ENCODE measurements at regions not wholly inside any gene's neighbourhood (a gene's known extent, or its start where the extent isn't known, plus 50 kb on each side); places are given as distances from the start of the nearest gene placed in this dataset.

GRCh38 chr18:53749766-53750165 is 474.7 kb downstream of the MBD2 start:
- no peak for DNase-seq

DNA sequence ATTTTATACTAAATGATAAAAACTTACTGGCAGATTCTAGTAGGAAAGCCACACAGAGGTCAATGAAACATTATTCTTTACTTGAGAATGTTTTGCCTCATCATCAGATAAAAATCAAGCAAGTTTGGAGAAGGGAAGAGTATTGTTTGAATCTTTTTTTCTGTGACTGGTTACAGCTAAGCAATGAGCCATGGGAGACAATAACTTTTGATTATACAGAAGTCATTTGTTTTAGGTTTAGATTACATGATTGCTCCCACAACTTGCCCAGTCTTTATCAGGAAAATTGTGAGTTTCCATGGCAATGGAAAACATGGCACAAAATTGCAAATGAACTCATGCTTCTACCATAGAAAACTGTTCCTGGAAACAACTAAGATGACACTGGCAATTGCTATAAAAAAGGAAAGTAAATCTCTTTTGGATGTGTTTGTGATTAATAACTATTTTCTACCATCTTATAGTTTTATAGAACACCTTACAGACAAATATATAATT is 476.8 kb downstream of the MBD2 start:
- DNase-seq: no peak

GRCh38 chr18:53747210-53747609 is 477.3 kb downstream of the MBD2 start:
- DNase-seq: no peak

DNA sequence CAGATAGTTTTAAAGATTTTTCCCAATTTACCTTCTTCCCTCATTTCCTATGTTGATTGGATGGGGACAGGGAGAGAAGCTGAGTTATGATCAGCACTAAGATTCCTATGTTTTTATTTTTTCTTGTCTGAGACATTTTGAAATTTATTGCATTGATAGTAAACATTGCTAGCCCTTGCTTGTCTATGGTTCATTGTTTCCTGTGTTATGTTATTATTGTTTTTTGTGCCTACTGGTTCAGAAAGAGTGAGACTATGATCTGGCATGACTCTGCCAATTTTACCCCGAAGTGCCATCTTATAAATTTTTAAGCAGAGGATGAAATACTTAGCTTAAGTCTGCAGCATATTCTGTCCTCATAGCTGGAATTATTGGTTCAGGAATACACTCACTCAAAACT is 478.5 kb downstream of the MBD2 start:
- DNase-seq: no peak

DNA sequence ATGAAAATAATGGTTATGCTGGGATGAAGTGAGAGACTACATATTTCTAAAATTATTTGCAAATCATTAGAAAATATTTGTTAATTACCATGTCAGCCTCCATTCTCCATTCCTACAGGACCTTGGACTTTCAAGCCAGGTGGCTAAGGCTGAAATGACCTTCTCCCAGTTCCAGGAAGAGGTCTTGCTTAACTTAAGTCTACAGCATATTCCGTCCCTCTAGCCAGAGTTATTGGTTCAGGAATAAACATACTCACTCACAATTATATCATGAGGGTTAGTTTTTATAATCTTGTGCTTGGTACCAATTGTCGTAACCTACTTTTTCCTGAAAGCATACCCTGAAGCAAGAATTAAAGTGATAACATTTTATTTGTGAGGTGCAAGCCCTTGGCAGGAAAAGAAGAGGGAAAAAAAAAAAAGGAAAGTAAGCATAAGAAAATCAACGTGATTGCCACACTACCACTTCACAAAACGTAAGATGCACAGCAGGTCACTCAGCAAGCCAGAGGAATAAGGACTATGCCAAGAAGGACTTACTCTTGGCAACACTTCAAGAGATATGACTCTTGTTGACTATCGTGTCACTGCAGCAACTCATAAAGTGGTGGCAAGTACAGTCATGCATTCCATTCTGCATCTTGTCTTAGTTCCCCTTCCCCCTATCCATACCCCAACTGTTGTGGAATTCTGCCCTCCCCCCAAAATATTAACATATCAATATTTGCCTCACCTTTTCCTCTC is 479.1 kb downstream of the MBD2 start:
- DNase-seq: no peak

DNA sequence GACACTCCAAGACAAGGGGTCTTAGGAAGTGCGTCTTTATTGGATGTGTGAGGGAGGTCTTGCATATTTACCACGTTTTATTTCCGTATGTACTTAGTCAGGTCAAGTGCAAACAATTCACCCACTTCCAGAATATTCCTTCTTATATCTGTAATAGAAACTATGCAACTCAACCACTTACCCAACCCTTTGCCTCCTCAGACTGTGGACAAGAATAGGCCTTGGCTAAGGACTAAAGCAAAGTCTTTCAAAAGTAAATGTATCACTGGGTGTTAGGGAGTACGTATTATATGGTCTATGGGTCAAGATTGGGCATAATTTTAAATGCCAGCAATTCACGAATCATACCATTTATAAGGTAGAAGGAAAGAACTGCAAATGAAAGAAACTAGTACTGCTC is 484.8 kb downstream of the MBD2 start:
- no peak for DNase-seq

DNA sequence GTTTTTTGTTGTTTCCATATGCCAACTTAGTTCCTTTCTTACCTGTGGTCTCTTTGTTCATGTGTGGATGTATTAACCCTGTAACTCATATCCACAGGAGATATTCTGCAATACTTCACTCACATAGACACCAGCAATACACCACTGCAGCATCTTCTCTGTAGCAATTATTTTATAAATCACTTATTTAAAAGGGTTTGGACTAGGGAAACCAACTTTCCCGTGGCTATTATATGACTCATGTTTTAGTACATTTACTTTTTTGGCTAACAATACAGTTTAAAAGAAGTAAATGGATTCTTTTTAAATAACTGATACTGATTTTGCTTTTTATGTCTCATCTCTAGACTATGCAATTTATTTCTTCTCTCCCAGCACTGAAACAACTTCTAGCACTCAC is 488.9 kb downstream of the MBD2 start:
- DNase-seq: no peak

GRCh38 chr18:53715243-53715853 is 509.1 kb downstream of the MBD2 start:
- no peak for DNase-seq

DNA sequence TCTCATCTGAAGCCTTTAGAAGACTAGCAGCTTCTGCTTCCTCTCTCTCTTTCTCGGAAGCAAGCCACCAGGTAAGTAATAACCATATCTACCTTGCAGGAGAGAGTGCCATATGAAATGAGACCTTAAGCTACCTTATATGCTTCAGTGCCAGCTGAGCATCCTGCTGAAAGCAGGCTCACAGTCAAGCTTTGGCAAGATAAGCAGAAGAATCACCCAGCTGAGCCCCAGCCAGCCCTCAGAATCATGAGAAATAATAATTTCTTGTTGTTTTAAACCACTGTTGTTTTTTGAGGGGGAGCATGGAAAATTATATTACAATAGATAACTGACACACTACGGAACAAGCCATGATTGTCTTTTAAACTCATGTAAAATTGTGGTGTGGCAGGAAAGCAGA is 514.4 kb downstream of the MBD2 start:
- no peak for DNase-seq

GRCh38 chr18:53702480-53702879 is 522.0 kb downstream of the MBD2 start:
- DNase-seq: no peak

GRCh38 chr18:53701697-53702096 is 522.8 kb downstream of the MBD2 start:
- no peak for DNase-seq

GRCh38 chr18:53698907-53699306 is 525.6 kb downstream of the MBD2 start:
- peak; percentile 65 for DNase-seq

DNA sequence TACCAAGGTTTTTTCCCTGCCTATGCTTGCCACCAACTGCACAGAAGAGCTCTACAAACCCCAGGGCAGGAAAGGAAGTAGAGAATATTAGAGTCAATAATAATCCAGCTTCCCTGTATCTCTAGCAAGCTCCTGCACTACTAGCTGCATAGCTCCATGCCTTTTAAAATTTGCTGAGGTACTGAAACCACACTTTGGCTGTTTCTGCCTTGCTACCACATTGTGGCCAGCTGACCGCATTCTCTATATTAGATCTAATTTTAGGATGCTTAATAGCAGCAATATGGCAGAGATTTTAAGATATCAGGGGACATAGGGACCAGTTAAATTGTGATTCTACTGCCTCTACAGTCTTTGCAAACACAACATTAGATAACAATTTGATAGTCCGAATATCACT is 534.6 kb downstream of the MBD2 start:
- no peak for DNase-seq

DNA sequence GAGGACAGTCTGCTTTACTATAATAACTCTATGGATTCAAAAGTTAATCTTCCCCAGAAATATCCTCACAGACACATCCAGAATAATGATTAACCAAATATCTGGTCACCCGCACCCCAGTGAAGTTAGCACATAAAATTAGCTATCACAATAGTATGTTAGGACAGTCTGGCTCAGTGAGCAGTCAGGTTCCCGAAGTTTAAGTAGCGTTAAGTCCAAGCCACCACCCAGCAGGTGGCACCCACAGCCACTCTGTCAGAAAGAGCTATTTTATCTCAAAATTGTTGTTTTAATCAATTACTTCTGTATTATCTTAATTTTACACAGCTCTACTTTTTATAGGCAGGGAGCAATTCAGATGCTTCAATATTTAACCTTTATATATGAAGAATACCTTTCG is 537.5 kb downstream of the MBD2 start:
- no peak for DNase-seq

- no peak for DNase-seq
Measured at GRCh38 chr18:53682796-53683195, 541.7 kb downstream of the MBD2 start.

GRCh38 chr18:53677480-53677879 is 547.0 kb downstream of the MBD2 start:
- no peak for DNase-seq

GRCh38 chr18:53665701-53666100 is 558.8 kb downstream of the MBD2 start:
- DNase-seq: no peak

DNA sequence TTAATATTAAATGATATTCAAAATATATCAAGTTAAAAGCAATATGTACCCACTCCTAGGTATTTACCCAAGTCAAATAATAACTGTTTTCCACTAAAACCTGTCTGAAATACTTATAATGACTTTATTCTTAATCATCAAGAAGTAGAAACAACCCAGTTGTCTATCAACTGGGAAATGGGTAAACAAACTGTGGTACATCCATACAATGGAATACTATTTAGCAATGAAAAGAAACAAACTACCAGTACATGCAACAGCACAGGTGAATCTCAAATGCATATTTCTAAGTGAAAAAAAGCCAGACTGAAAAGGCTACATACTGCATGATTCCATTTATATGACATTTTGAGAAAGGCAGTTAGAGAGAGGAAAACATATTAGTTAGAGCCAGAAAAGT is 559.9 kb downstream of the MBD2 start:
- DNase-seq: no peak

DNA sequence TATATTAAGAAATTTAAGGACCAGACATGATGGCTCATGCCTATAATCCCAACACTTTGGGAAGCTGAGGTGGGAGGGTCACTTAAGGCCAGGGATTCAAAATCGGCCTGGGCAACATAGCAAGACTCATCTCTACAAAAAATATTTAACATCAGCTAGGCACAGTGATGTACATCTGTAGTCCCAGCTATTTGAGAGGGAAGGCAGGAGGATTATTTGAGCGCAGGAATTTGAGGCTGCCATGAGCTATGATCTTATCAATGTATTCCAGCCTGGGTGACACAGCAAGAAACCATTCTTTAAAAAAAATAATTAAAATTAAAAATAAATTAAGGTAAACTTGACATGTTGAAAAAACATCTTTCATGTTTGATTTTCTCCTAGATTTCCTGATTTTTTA is 564.2 kb downstream of the MBD2 start:
- DNase-seq: no peak

- DNase-seq: no peak
Measured at GRCh38 chr18:53657257-53657656, 567.2 kb downstream of the MBD2 start.

- DNase-seq: no peak
Measured at GRCh38 chr18:53649621-53650020, 574.8 kb downstream of the MBD2 start.

DNA sequence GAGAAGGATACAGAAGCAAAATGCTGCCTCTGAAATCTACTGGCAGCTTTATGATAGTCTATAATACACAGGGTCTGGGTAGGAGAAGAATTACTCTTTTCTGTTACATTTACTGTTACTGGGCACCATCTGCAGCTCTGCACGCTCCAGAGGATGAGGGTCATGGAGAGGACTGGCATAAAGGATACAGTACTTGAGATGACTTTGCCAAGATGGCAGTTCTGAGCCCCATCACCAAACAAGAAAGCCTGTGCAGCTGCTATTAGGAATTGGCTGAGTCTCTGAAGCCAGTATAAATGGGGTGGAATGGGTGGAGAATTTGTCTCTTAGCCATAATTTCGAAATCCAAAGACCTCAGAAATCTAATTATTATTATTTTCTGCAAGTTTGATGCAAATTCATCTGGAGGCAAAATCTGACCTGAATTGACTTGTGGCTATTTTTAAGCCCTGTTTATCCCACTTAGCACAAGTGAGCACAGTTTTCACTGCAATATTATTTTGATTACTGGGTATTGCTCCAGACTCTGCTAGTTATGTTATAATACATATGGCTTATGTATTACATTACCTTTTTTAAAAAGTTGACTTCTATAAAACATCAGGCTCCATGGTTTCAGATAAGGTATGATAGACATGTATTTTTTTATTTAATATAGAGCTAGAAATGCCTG is 579.5 kb downstream of the MBD2 start:
- no peak for DNase-seq

GRCh38 chr18:53639687-53640086 is 584.8 kb downstream of the MBD2 start:
- DNase-seq: no peak

DNA sequence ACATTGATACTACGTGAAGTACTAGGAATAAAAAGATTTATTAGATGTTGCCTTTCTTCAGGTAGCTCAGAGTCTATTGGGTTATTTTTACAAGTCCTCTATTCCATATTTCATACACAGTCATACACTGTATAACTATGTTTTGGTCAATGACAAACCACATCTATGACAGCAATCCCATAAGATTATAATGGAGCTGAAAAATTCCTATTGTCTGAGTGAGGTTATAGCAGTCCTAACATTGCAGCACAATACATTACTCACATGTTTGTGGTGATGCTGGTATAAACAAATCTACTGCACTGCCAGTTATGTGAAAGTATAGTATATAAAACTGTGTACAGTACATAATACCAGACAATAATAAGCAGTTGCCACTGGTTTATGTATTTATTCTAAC is 595.1 kb downstream of the MBD2 start:
- DNase-seq: no peak

Data from NCI-H1092 (cell line).